ENCODE measurements at regions not wholly inside any gene's neighbourhood (a gene's known extent, or its start where the extent isn't known, plus 50 kb on each side); places are given as distances from the start of the nearest gene placed in this dataset.

GRCh38 chr2:147500819-147501395 is 343.9 kb upstream of the ACVR2A start:
- Mint-ChIP-seq H3K36me3 (ENCODE audit: low read depth) (no peaks in the 10 kb centered on the region), H3K27me3 (ENCODE audit: low read depth) (no peaks in the 10 kb centered on the region), H3K27ac (ENCODE audit: unreplicated experiment) (no peak overlapping the region), H3K4me1 (ENCODE audit: low read depth) (peaks cover under 1% of the 10 kb centered on the region), H3K9me3 (ENCODE audit: low read depth) (no peaks in the 10 kb centered on the region), H3K4me3 (ENCODE audit: unreplicated experiment) (no peak overlapping the region)
- DNase-seq (ENCODE audit: low spot score), result no peak
- TF ChIP-seq CTCF (IDR thresholded peaks at IDR 0.05), result no peak

GRCh38 chr2:147500229-147500628 is 344.6 kb upstream of the ACVR2A start:
- no peak overlapping the region for H3K27ac Mint-ChIP-seq (ENCODE audit: unreplicated experiment)
- peaks cover 3% of the 10 kb centered on the region for H3K4me1 Mint-ChIP-seq (ENCODE audit: low read depth)
- H3K9me3 Mint-ChIP-seq (ENCODE audit: low read depth), result no peaks in the 10 kb centered on the region
- no peaks in the 10 kb centered on the region for H3K27me3 Mint-ChIP-seq (ENCODE audit: low read depth)
- DNase-seq (ENCODE audit: low spot score), result no peak
- no peaks in the 10 kb centered on the region for H3K36me3 Mint-ChIP-seq (ENCODE audit: low read depth)
- H3K4me3 Mint-ChIP-seq (ENCODE audit: unreplicated experiment), result no peak overlapping the region
- no peak for TF ChIP-seq CTCF (IDR thresholded peaks at IDR 0.05)

GRCh38 chr2:147499785-147500184 is 345.0 kb upstream of the ACVR2A start:
- Mint-ChIP-seq H3K27me3 (ENCODE audit: low read depth) (no peaks in the 10 kb centered on the region), H3K4me1 (ENCODE audit: low read depth) (peaks cover 3% of the 10 kb centered on the region), H3K36me3 (ENCODE audit: low read depth) (no peaks in the 10 kb centered on the region), H3K27ac (ENCODE audit: unreplicated experiment) (no peak overlapping the region), H3K9me3 (ENCODE audit: low read depth) (no peaks in the 10 kb centered on the region), H3K4me3 (ENCODE audit: unreplicated experiment) (no peak overlapping the region)
- no peak for DNase-seq (ENCODE audit: low spot score)
- TF ChIP-seq CTCF (IDR thresholded peaks at IDR 0.05), result no peak

GRCh38 chr2:147495734-147496133 is 349.1 kb upstream of the ACVR2A start:
- Mint-ChIP-seq H3K9me3 (ENCODE audit: low read depth) (peaks cover 6% of the 10 kb centered on the region), H3K27me3 (ENCODE audit: low read depth) (no peaks in the 10 kb centered on the region), H3K36me3 (ENCODE audit: low read depth) (no peaks in the 10 kb centered on the region), H3K4me1 (ENCODE audit: low read depth) (peaks cover 3% of the 10 kb centered on the region), H3K27ac (ENCODE audit: unreplicated experiment) (no peak overlapping the region), H3K4me3 (ENCODE audit: unreplicated experiment) (no peak overlapping the region)
- no peak for TF ChIP-seq CTCF (IDR thresholded peaks at IDR 0.05)
- no peak for DNase-seq (ENCODE audit: low spot score)

GRCh38 chr2:147492471-147492870 is 352.4 kb upstream of the ACVR2A start:
- Mint-ChIP-seq H3K4me3 (ENCODE audit: unreplicated experiment) (no peak overlapping the region), H3K9me3 (ENCODE audit: low read depth) (peaks cover 6% of the 10 kb centered on the region), H3K36me3 (ENCODE audit: low read depth) (no peaks in the 10 kb centered on the region), H3K27me3 (ENCODE audit: low read depth) (no peaks in the 10 kb centered on the region), H3K4me1 (ENCODE audit: low read depth) (peaks cover 3% of the 10 kb centered on the region), H3K27ac (ENCODE audit: unreplicated experiment) (no peak overlapping the region)
- no peak for TF ChIP-seq CTCF (IDR thresholded peaks at IDR 0.05)
- no peak for DNase-seq (ENCODE audit: low spot score)
